GM19395 (cell line): ENCODE measurements at regions not wholly inside any gene's neighbourhood (a gene's known extent, or its start where the extent isn't known, plus 50 kb on each side); places are given as distances from the start of the nearest gene placed in this dataset.

Experiments
- ATAC-seq: cut with Tn5 transposase; IDR thresholded peaks from one replicate; pipeline ENCODE4 v1.9.1; 2021; ENCODE audit warnings: mild to moderate bottlenecking, moderate library complexity; ENCODE audit not compliant: unreplicated experiment

DNA sequence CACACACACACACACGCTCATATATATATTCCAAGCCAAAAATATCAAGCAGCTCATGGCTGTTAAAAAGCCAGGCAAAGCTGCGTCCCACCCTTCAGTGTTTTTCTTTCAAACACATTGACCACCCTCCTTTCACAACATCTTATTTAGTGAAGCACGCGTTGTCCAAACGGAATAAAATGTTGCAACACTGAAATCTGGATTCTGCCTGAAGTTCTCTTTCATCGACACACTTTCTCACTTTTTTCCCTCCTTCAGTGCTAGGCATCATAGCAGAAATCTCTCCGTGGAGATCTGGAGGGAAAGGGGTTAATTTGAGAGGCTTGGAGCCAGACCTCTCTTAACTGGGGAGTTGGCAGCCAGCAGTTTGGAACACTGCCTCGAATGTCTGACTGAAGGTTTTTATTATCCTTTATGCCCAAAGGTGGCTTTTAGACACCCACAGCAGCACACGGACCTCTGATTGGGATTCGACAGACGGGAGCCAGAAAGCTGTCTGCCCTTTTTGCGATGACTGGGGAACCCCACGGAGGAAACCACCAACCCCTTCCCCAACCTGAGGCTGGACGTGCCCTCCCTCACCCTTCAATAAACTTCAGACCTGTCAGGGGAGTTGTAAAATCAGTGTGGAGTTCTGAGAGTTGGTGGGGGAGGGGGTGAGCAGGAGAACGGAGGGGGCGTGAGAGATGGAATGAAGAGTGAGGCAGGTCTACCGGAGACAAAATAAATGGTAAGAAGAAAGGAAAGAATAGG lies 833.6 kb upstream of the SOX9 start:
- no peak for ATAC-seq

DNA sequence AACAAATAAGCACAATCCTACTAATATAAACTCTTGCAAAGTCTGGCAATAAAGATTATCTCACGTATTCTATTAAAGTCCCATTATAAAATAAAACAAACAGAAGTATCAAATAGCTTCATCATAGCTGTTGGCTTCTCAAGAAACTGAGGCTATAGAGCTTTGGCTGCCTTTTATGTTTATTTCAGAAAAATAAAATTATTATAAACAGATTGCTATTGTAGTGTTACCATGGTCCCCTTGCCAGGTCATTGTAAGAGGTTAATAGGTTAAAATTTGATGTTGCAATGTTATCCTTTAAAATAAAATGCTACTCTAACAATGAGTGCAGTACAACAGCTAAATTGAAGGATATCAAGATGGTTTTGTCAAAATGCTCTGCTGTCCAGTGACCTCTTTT lies 828.8 kb upstream of the SOX9 start:
- no peak for ATAC-seq

DNA sequence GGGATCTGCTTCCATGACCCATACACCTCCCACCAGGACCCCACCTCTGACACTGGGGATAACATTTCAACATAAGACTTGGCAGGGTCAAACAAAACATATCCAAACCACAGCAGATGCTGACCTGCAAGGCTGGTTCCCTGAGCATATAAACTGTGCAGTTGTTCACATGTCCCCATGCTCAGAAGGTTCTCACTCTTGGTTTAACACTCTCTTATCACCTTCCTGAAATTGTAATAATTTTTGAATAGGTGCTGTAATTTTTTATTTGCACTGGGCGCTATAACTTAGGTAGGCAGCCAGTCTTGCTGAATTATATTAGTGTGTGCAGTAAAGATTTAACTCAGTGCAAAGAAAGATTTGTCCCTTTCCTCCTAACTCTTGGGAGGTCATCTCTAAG lies 824.8 kb upstream of the SOX9 start:
- no peak for ATAC-seq

DNA sequence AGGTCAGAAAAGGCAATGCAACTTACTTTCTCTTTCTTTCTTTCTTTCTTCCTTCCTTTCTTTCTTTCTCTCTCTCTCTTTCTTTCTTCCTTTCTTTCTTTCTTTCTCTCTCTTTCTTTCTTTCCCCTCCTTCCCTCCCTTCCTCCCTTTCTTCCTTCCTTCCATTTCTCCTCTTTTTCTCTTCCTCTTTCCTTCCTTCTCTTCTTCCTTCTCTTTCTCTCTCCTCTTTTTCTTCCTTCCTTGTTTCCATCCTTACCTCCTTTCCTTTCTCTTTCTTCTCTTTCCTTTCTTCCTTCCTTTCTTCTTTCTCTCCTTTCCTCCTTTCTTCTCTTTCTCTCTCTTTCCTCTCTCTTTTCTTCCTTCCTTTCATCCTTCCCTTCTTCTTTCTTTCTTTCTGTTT lies 819.8 kb upstream of the SOX9 start:
- ATAC-seq = no peak

DNA sequence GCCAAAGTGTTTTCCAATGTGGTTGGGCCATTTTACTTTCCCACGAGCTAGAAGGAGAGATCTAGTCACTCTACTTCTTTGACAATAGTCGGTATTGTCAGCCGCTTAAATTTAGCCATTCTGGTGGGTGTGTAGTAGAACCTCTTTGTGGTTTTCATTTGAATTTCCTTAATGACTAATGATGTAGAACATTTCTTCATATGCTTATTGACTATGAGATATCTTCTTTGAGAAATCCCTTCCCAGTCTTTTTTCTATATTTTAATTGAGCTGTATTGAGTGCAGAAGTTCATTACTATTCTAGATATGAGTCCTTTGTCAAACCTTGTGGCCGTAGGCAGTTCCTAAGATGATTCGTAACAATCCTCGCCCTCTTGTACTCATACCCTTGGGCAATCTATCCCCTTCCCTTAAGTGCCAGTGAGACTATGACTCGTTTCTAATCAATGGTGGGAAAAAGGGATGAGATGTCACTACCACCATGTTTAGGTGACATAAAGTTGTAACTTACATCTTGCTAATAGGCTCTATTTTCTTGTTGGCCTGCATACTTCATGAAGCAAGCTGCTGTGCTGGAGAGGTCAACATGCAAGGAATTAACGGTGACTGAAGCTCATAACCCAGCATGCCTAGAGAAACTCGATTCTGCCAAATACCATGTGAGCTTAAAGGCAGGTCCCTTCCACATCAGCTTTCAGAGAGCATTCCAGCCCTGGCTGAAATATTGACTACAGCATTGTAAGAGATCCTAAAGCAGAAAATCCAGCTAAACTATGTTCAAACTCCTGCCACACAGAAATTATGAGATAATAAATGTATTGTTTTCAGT lies 817.9 kb upstream of the SOX9 start:
- ATAC-seq = no peak

DNA sequence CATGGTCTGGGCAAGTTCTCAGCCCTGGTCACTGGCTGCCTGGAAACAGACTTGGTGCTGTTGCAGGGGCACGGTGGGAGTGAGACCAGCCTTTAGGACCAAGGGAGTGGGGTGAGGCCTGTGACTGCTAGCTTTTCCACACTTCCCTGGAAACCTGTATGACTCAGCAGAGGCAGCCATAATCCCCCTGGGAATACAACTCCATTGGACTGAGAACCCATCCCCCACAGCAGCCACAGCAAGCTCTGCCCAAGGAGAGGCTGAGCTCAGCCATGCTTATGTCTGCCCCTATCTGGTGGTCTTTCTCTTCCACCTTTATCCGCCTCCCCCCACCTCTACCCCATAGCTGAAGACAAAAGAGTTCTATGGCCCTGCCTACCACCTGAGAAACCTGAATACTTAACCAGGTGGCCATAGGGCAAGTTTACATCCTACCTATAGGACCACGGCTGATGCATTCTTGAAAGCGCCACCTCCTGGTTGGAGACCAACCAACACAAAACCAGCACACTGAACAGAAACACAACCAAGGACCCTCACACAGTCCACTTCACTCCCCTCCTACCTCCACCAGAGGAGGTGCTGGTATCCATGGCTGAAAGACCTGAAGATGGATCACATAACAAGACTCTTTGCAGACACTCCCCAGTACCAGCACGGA lies 816.2 kb upstream of the SOX9 start:
- ATAC-seq = no peak

DNA sequence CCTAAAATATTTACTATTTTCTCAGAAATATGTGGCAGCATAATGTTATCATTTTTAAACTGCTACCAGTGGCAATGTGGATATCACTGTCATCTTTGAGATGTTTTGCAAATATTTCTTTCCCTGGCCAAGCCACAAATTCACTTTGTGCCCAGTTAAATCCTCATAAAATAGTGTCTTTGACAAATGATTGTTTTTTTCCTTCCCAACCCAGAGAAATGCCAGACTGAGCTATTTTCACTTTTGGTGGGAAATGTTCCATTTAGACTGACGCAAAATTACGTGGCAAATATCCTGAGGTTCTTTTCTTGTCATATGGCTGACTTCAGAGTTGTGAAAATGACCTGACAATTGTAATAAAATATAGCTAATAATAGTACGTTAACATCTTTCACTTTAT lies 807.0 kb upstream of the SOX9 start:
- ATAC-seq = no peak

DNA sequence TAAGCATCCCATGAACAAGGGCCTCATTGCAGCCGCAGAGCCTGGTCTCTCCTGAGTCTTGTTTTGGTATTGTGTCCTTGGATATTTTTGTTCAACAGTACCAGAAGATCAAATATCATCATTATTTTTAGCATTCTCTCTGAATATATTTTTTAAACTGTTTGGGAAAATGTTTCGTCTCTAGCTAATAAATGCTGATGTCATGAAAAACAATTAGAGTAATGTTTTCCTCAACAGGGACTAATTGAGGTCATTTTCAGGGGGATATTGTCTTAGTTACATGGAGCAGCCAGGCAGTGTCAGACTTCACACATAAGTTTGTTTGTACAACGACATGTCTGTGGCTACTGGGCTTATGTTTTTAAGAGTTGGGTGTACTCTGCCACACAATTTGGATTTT lies 805.3 kb upstream of the SOX9 start:
- ATAC-seq = no peak

DNA sequence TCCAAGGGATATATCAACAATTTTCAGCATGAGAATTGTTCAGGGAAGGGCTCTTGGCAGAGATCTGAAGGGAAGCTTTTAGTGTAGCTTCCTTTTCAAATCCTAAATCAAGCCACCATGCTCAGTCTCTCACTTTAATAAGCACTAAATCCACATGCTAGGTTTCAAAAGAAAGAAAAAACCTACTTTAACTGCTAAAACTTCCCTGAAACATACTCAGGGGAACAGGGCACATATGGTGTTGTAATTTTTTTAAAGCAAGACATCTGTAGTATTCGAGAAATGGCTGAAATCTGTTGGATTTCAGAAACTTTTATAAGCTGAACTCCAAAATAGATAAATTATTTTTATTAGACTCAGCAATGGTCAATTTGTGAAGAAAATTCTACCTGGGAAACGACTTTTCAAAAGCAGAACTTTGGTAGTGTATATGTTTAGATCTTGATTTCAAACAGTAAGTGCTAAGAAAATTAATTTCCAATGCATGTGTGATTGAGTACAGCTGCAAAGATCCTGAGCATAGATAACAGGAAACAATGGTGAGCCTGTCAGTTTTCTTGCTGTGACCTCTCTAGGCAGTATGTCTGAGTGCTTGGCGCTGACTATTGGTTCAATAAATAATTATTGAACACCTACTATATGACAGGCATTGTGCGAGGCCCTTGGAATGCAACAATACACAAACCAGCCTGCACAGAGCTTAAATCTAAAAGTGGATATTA lies 804.5 kb upstream of the SOX9 start:
- ATAC-seq = no peak

DNA sequence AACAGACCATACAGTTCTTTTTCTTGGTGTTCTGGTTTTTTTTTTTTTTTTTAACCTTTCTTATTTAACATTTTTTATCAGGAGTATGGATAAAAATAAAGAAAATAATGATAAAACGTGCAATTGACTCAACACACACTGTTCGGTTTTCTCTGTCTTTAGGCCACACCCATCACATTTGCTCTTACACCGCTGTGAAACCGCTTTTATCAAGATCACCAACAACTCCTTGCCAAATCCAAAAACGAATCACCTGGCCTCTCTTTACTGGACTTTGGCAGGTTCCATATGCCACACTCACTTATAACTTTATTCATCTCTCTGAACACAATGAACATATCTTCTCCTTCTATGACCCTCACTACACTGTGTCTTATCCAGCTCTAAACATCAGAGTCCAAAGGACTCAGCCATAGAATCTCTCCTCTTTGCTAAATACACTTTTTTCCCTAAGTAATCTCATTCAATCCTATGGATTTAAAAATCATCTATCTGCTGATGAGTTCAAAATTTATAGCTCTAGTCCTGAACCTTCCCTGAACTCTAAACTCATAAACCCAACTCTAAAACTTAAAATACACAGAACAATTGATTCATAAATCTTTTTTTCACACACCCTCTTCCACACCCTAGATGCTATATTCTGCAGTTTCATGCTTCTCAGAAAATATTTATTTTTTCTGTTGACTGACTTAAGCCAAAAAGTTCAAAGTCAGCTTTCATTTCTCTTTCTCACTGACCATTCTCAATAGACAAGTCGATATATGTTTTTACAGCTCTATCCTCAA lies 800.6 kb upstream of the SOX9 start:
- no peak for ATAC-seq

DNA sequence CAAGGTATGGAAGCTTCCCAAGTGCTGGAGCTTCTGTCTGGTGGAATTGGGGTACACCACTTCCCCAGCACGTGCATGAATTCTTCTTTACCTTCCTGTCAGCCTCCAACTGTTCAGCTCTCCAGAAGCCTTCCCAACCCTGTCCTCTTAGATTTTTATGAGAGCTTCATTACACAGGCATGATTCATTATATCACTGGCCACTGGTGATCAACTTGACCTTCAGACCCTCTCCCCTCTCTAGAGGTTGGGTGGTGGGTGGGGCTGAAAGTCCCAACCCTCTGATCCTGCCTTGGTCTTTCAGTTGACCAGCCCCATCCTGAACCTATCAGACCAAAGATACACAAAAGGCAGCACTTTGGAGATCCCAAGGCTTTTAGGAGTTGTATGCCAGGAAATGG lies 795.7 kb upstream of the SOX9 start:
- no peak for ATAC-seq

DNA sequence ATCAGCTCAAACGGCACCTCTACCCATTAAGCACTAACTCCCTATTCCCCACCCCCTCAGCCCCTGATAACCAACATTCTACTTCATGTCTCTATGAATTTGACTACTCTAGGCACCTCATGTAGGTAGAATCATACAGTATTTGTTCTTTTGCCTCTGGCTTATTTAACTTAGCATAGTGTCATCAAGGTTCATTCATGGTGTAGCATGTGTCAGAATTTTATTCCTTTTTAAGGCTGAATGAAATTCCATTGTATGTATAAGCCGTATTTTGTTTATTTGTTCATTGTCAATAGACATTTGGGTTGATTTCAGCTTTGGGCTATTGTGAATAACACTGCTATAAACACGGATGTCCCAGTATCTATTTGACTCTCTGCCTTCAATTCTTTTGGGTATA lies 794.9 kb upstream of the SOX9 start:
- no peak for ATAC-seq

DNA sequence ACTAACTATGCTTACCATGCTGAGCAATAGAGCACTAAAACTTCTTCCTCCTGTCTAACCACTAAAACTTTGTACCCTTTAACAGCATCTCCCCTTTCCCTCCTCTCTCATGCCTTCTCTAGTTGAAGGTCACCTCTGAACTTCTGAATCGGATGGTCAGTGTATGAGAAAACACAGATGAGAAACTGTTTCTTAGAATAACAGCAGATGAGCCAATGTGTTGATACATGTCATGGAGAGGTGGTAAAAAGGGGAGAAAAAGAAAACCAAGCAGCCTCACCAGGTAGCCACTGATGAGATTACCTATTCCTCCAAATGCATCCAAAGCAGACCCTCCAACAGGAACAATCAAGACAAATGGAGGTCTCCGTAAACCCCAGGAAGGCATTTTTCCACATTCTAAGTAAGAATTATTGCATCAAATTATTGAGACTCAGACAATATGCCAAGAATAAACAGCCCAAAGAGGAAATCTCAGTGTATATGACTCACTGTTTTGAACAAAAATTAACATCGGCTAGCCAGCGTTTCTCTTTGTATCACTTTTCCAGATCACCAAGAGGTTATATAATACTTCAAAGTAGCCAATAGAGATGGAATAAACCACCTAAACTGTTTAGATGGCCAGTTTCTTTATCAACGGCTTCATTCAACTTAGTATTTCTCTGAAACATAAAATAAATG lies 793.3 kb upstream of the SOX9 start:
- ATAC-seq = no peak

DNA sequence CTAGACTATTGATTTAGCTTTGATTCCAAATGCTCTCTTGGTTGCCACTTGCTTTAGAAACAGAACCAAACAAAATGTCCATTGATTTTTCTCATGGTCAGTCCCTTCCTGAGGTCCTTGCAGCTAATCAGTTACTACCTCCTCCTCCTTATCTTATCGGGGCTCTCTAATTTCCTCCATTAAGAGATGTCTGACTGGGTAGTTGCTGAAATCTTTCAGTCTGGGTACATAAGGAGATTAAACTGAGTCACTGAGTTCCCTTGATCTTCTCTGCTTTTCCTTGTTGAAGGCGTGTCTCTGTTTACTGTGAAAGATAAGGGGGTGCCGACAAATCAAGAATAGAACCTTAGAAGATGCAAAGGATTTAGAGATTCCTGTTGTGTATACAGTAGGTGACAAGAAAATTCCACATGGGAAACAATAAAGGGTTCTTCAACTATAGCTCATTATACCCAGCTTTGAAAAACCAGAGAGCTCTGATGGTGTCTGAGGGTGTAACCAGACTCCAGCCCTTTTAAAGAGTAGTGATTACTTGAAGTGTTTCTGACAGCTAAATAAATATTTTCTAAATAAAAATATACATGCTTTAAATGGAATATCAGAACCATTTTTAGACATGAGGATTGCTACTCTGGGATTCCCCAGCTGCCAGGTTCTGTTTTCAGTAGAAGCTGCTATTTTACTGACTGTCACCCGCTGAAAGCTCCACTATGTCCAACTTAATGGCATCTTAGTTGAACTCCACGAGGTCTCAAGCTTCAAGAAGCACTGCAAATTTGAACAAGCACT lies 791.3 kb upstream of the SOX9 start:
- no peak for ATAC-seq

DNA sequence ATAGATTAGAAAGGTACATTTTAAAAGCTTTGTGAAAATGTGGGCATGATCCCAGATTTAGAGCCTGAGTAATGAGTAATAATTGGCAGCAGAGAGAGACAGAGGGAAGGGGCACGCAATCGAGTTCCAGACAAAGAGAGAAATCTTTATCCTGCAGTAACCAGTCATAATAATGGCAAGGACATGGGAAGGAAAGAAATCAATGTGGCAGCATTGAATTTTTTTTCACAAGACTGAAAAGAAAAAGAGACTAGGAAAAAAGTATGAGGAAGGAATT lies 790.8 kb upstream of the SOX9 start:
- ATAC-seq = no peak

DNA sequence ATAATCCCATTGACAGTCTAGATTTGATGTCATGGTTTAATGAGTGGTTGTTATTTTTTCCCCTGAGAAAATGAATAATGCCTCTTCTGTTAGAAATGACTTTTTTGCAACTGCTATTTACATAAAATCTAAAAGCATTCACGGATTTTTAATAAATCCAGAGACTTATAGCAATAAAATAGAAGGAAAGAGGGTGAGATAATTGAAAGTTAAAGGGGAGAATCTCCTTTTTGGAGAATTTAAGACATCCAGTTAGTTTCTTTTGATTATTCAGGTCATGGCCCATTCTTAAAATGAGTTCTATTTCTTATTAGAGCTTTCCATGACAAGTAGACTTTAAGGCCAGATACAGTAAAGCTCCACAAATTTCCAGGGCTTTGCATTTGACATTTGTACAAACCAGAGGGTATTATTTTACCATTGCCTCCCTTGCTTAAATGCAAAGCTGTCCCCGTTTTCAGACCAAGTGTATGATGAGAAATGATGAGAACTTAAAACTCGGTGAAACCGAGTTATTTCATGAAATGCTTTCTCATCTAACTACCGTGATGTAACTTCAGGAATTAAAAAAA lies 789.0 kb upstream of the SOX9 start:
- ATAC-seq = no peak

DNA sequence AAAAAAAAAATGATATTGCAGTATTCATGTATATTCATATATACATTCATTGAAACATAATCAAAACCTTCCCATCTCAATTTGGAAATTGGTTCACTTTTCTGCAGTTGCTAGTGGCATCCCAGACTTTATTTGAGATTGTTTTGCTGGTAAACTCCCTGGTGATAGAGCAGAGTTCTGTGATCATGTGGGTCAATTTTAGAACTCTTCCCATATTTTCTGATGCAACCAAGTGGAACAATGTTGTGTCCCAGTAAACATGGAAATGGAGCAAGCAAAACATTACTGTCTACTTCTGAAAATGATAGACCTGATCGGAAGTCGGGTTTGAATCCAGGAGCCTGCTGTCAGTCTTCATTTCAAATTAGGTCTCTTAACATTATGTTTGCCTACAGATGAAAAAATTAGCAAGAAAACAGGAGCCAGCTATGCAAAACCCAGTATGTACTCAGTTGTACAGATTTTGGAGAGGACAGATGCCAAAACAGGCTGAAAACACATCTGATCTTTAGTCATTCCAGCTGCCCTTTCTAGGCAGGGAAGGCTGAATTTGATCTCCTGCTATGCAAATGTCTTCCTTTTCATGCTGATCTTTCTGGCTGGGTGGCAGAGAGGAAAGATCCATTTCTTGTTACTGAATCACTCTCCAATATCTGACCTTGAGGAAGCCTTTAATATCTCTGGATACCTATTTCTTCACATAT lies 786.6 kb upstream of the SOX9 start:
- ATAC-seq = no peak

DNA sequence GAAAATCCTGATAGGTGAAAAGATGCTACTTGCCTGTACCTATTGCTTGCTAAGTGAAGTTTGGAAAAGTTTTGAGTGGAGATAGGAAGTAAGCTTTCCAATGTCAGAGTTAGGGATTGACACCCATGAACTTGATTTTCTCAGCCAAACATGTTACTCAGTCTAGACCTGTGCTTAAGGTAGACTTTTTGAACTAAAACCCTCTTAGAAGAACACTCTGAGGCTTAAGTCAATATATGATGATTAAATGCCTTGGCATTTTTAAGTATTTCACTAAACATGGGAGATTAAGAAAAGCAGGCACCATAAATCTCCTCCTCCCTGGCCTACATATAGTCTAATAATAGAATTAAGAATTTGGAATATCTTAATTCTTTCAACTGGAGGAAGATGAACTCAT lies 785.6 kb upstream of the SOX9 start:
- ATAC-seq = no peak
